ENCODE measurements at regions not wholly inside any gene's neighbourhood (a gene's known extent, or its start where the extent isn't known, plus 50 kb on each side); places are given as distances from the start of the nearest gene placed in this dataset.
"Not testable (repeated sequence)": the region's sequence is repeated elsewhere in the genome, so short reads cannot be mapped to it uniquely, and the experiment has no call there.

GRCh38 chr10:45118929-45119328 is 118.2 kb downstream of the ZNF22 start:
- H3K27ac ChIP-seq, result no peak overlapping the region
- TF ChIP-seq CTCF (conservative IDR thresholded peaks at IDR 0.05) (no peak), ZFX (IDR thresholded peaks at IDR 0.05) (no peak)

GRCh38 chr10:45122180-45122860 is 121.6 kb downstream of the ZNF22 start:
- not testable (repeated sequence) for H3K27ac ChIP-seq

GRCh38 chr10:45135443-45136198 is 134.9 kb downstream of the ZNF22 start:
- H3K27ac ChIP-seq, result no peak overlapping the region
- TF ChIP-seq CTCF (conservative IDR thresholded peaks at IDR 0.05), result no peak
- no peak for TF ChIP-seq ZFX (IDR thresholded peaks at IDR 0.05)

GRCh38 chr10:45136256-45136655 is 135.5 kb downstream of the ZNF22 start:
- H3K27ac ChIP-seq, result no peak overlapping the region
- TF ChIP-seq CTCF (conservative IDR thresholded peaks at IDR 0.05) (no peak), ZFX (IDR thresholded peaks at IDR 0.05) (no peak)

GRCh38 chr10:45144326-45145070 is 143.8 kb downstream of the ZNF22 start:
- TF ChIP-seq ZFX (IDR thresholded peaks at IDR 0.05) (no peak), CTCF (conservative IDR thresholded peaks at IDR 0.05) (no peak)
- H3K27ac ChIP-seq, result no peak overlapping the region

- H3K27ac ChIP-seq, result not testable (repeated sequence)
Observed at GRCh38 chr10:45145143-45145542, 144.4 kb downstream of the ZNF22 start.

GRCh38 chr10:45147000-45147399 is 146.3 kb downstream of the ZNF22 start:
- TF ChIP-seq ZFX (IDR thresholded peaks at IDR 0.05) (no peak), CTCF (conservative IDR thresholded peaks at IDR 0.05) (no peak)
- H3K27ac ChIP-seq, result no peak overlapping the region

- TF ChIP-seq CTCF (conservative IDR thresholded peaks at IDR 0.05) (no peak), ZFX (IDR thresholded peaks at IDR 0.05) (no peak)
Observed at GRCh38 chr10:45150997-45151396, 150.3 kb downstream of the ZNF22 start.

More at GRCh38 chr10:45150997-45151396, 150.3 kb downstream of the ZNF22 start:
- H3K27ac ChIP-seq, result no peak overlapping the region

All from C4-2B (cell line).